Common myeloid progenitor, CD34-positive (primary cell): ENCODE measurements at regions not wholly inside any gene's neighbourhood (a gene's known extent, or its start where the extent isn't known, plus 50 kb on each side); places are given as distances from the start of the nearest gene placed in this dataset.
"Not testable (repeated sequence)": the region's sequence is repeated elsewhere in the genome, so short reads cannot be mapped to it uniquely, and the experiment has no call there.

ENCODE experiments used
- CTCF ChIA-PET: fragments of 350-600 bp; sonication (Branson Sonifier 250); formaldehyde crosslinking; loops from one replicate; lab custom pipeline; 2021; ENCODE audit warnings: antibody characterized with exemption; lab: Charles Lee
- POLR2A ChIA-PET: fragments of 350-600 bp; sonication (Branson Sonifier 250); formaldehyde crosslinking; loops from one replicate; lab custom pipeline; 2021; ENCODE audit warnings: antibody characterized with exemption; lab: Charles Lee
- DNase-seq, 3 donors: peaks; one replicate each; pipeline versions ENCODE4 v3.0.0 to v3.0.0-alpha.2; 2013
- H3K27ac ChIP-seq, 2 experiments: 1 replicate in 1 of 2; 2 replicates in 1 of 2; pipeline ENCODE4 v1.7.0; 2013; ENCODE audit warnings: inconsistent platforms in 2 of 2, low read length in 2 of 2, mild to moderate bottlenecking in 2 of 2, low read depth in 1 of 2, moderate library complexity in 1 of 2; ENCODE audit not compliant: severe bottlenecking in 2 of 2, insufficient read depth in 1 of 2, poor library complexity in 1 of 2
- H3K27me3 ChIP-seq, 5 experiments: replicated peaks in 2 of 5; 1 replicate in 3 of 5; 2 replicates in 2 of 5; pipeline versions ENCODE4 v1.6.1 to v1.7.0; 2013; ENCODE audit warnings: low read length in 4 of 5, mild to moderate bottlenecking in 2 of 5, moderate library complexity in 2 of 5, inconsistent platforms in 1 of 5; ENCODE audit not compliant: insufficient read depth in 5 of 5, control insufficient read depth in 4 of 5
- H3K36me3 ChIP-seq, 4 experiments: 1 replicate in 2 of 4; 2 replicates in 2 of 4; pipeline versions ENCODE4 v1.6.1 to v1.7.0; 2013; ENCODE audit warnings: low read length in 3 of 4, control low read depth in 1 of 4, mild to moderate bottlenecking in 1 of 4; ENCODE audit not compliant: control insufficient read depth in 4 of 4, insufficient read depth in 4 of 4
- H3K4me1 ChIP-seq, 4 experiments: 1 replicate in 3 of 4; 2 replicates in 1 of 4; pipeline versions ENCODE4 v1.6.1 to v1.7.1; 2013; ENCODE audit warnings: low read length in 3 of 4, mild to moderate bottlenecking in 3 of 4, control low read depth in 1 of 4, inconsistent platforms in 1 of 4, moderate library complexity in 1 of 4; ENCODE audit not compliant: control insufficient read depth in 4 of 4, insufficient read depth in 4 of 4; ENCODE audit errors: control extremely low read depth in 1 of 4
- H3K4me3 ChIP-seq, 7 experiments: 1 replicate in 4 of 7; 2 replicates in 3 of 7; pipeline versions ENCODE4 v1.5.1 to v1.7.0; 2013; ENCODE audit warnings: mild to moderate bottlenecking in 7 of 7, low read length in 6 of 7, moderate library complexity in 6 of 7, inconsistent platforms in 2 of 7, low read depth in 2 of 7, control low read depth in 1 of 7; ENCODE audit not compliant: insufficient read depth in 4 of 7, control insufficient read depth in 1 of 7; ENCODE audit errors: extremely low read depth in 1 of 7
- H3K9me3 ChIP-seq, 5 experiments: 1 replicate in 4 of 5; 2 replicates in 1 of 5; pipeline versions ENCODE4 v1.6.1 to v1.7.1; 2013; ENCODE audit warnings: low read length in 4 of 5, mild to moderate bottlenecking in 2 of 5, inconsistent platforms in 1 of 5, low read depth in 1 of 5, moderate library complexity in 1 of 5; ENCODE audit not compliant: control insufficient read depth in 4 of 5, insufficient read depth in 2 of 5; ENCODE audit errors: control extremely low read depth in 1 of 5
- WGBS: methylation state at CpG from one replicate; pipeline ENCODE4 v1.1.5; 2013; ENCODE audit not compliant: insufficient coverage; 5-methylcytosine and 5-hydroxymethylcytosine counted together

DNA sequence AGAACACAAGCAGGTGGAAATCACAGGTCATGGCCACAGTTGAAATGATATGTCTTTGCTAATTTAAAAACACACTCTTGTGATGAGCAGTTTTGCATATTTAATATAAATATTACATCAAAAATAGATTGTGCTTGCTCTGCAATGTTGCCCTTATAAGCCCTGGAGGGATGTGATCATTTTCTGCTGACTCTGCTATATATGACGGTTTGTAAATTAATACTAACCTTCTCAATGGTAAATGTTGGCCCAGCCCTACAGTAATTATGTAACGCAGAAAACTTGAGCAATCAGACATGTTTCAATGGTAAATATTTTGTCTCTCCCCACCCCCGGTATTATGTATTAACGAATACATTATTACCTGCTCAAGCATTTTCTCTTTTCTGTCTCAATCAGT, 359.5 kb upstream of the CNTN6 start:
- 100% methylated on average over 2 of the region's 4 CpGs for WGBS
- DNase-seq, result no peak

DNA sequence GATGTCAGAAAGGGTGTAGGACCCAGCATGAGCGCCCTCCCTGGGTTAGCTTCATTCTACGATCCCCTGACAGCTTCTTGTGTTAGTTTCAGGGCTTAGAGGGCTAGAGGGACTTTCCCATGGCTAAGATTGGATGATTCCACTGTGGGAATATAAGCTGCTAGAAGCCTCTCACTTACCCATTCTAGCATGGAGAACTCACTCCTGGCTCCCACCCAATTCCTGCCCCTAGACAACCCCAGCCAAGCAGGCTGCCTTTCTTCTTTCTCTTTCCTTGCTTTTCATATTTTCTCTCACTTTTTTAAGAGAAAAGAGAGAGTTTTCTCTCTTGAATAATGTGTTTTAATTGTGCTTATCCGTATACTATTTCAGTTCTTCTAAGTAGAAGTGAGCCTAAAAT, 335.1 kb upstream of the CNTN6 start:
- peaks cover 0 to 4% (median 2%) of the 10 kb centered on the region in 5 experiments for H3K9me3 ChIP-seq
- POLR2A ChIA-PET, result no interaction called here
- no peaks in the 10 kb centered on the region for H3K36me3 ChIP-seq
- CTCF ChIA-PET, result no interaction called here
- DNase-seq, result no peak
- 93% methylated on average over 2 of the region's 3 CpGs for WGBS
- H3K27me3 ChIP-seq, result no peaks in the 10 kb centered on the region
- H3K4me3 ChIP-seq, result no peak overlapping the region
- H3K27ac ChIP-seq, result no peak overlapping the region
- no peaks in the 10 kb centered on the region for H3K4me1 ChIP-seq

More for the DNA sequence above, 359.5 kb upstream of the CNTN6 start:
- H3K9me3 ChIP-seq, result peaks cover 0 to 1% (median 0%) of the 10 kb centered on the region in 5 experiments
- H3K27ac ChIP-seq, result no peak overlapping the region
- no peaks in the 10 kb centered on the region for H3K36me3 ChIP-seq
- CTCF ChIA-PET, result no interaction called here
- POLR2A ChIA-PET, result no interaction called here
- H3K27me3 ChIP-seq, result no peaks in the 10 kb centered on the region
- no peak overlapping the region for H3K4me3 ChIP-seq
- H3K4me1 ChIP-seq, result no peaks in the 10 kb centered on the region

DNA sequence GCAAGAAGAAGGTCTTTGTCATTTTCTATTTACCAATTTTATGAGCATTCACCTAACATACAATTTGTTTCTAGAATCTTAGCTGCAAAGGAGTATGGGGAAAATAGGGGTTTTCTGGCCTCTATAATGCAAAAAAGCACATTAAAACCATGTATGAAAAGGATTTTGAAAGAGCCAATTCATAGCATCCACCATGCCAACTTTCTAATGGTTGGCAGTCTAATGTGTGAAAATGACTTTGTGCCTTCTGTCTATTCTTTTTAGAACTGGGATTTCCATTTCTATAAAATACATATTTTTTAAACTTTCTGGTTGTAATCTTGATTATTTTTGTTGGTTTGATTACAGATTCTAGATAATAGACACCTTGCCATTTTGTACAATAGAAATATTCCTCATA, 333.7 kb upstream of the CNTN6 start:
- Histone ChIP-seq H3K27ac (no peak overlapping the region), H3K4me3 (no peak overlapping the region), H3K36me3 (no peaks in the 10 kb centered on the region), H3K27me3 (no peaks in the 10 kb centered on the region), H3K4me1 (no peaks in the 10 kb centered on the region), H3K9me3 (peaks cover 0 to 4% (median 2%) of the 10 kb centered on the region in 5 experiments)
- ChIA-PET CTCF (no interaction called here), POLR2A (no interaction called here)
- DNase-seq, result no peak

DNA sequence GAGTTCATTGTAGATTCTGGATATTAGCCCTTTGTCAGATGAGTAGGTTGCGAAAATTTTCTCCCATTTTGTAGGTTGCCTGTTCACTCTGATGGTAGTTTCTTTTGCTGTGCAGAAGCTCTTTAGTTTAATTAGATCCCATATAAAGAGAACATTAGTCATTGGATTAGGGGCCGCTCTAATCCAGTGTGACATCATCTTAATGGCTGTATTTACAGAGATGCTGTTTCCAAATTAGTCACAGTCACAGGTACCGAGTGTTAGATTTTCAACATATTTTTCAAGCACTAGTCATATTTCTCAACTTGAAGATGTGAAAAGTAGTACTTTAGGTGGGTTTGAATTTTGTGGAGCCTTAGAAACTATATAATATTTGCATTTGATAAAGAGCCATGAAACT, 319.4 kb upstream of the CNTN6 start:
- DNase-seq, CTCF ChIA-PET, H3K4me3 ChIP-seq, H3K4me1 ChIP-seq, H3K36me3 ChIP-seq, H3K27ac ChIP-seq, H3K27me3 ChIP-seq, POLR2A ChIA-PET, H3K9me3 ChIP-seq: not testable (repeated sequence)
- no CpG with 5 or more reads among the region's 3 CpGs for WGBS

DNA sequence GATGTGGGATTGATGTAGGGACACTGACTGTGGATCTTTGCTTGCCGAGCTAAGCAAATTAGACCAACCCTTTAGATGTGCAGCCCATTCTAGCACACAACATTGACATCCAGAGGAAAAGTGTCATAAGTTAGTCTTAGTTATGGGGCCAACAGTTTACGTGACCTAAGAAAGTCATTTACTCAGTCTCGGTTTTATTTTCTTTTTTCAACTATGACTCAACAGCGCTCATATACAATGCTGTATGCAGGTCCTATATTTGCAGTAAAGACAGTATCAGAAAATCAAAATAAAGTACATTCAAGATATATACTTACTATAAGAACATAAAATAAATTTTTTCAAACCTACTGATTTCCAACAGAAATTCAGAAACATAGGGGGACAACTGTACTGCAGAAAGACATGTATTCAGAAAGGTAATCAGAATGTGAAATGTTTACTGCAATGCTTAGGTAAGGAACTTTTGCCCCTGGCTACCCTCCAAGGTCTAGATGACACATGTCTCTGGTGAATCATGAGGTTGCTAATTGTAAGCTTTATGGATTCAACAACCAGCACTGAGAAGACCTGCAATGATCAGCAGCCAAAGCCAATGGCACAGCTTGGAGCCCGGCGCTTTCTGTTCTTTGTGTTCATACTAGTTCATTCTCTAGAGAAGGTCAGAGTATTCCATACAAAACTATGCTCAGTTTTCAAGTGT, 317.5 kb upstream of the CNTN6 start:
- Histone ChIP-seq H3K27ac (no peak overlapping the region), H3K27me3 (no peaks in the 10 kb centered on the region), H3K4me1 (no peaks in the 10 kb centered on the region), H3K9me3 (no peaks in the 10 kb centered on the region), H3K4me3 (no peak overlapping the region), H3K36me3 (no peaks in the 10 kb centered on the region)
- POLR2A ChIA-PET, result no interaction called here
- no peak for DNase-seq
- CTCF ChIA-PET, result no interaction called here
- WGBS, result 91% methylated on average over 2 of the region's 6 CpGs

DNA sequence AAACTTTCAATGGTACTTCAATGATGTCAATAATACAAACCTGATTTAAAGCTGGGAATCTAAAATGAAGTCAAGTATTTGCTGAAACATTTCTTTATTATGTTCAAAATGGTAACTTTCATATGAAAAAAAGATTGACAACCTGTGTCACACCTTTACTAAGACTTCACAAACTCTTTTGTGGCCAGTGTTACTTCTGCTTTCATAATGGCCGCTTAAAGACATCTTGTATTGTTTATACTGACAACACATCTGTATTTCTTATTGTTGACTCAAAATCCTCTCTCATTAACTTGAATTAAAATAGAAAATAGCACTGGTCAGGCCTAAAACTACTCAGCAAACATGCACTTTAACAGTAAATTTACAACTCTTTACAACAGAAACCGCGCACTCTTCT, 312.3 kb upstream of the CNTN6 start:
- POLR2A ChIA-PET, result no interaction called here
- no peaks in the 10 kb centered on the region for H3K36me3 ChIP-seq
- H3K27ac ChIP-seq, result no peak overlapping the region
- peaks cover 0 to 3% (median 0%) of the 10 kb centered on the region in 5 experiments for H3K9me3 ChIP-seq
- CTCF ChIA-PET, result no interaction called here
- no peaks in the 10 kb centered on the region for H3K4me1 ChIP-seq
- no peaks in the 10 kb centered on the region for H3K27me3 ChIP-seq
- no CpG with 5 or more reads among the region's 3 CpGs for WGBS
- H3K4me3 ChIP-seq, result no peak overlapping the region
- DNase-seq, result no peak

DNA sequence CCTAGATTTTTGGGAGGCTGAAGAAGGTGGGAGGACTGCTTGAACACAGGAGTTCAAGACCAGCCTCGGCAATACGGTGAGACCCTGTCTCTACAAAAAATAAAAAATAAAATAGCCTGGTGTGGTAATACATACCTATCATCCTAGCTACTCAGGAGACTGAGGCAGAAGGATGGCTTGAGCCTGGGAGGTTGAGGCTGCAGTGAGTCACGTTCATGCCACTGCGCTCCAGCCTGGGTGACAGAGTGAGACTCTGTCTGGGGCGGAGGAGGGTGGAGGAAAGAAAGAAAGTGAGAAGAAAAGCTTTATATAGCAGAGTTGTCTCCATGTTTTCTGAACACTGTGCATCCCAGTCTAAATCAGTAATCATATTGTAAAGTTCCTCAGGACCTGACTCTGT, 301.4 kb upstream of the CNTN6 start:
- H3K4me1 ChIP-seq, result no peaks in the 10 kb centered on the region

More for the DNA sequence above, 301.4 kb upstream of the CNTN6 start:
- 92% methylated on average over 2 of the region's 5 CpGs for WGBS
- ChIA-PET CTCF (interaction anchor here (1.0 kb wide), 1 partner anchor 8 kb away, joined by 3 read pairs; no protein-coding TSS in a partner anchor), POLR2A (no interaction called here)
- H3K4me3 ChIP-seq, result no peak overlapping the region
- peaks cover 0 to 4% (median 1%) of the 10 kb centered on the region in 5 experiments for H3K9me3 ChIP-seq
- no peak for DNase-seq
- H3K27ac ChIP-seq, result no peak overlapping the region
- no peaks in the 10 kb centered on the region for H3K36me3 ChIP-seq
- H3K27me3 ChIP-seq, result no peaks in the 10 kb centered on the region
